Fibroblast of mammary gland (primary cell): ENCODE measurements at regions not wholly inside any gene's neighbourhood (a gene's known extent, or its start where the extent isn't known, plus 50 kb on each side); places are given as distances from the start of the nearest gene placed in this dataset.

Experiments
- DNase-seq: peaks from one replicate; pipeline ENCODE4 v3.0.0-alpha.2; 2010; ENCODE audit warnings: low read depth
- H3K4me3 ChIP-seq: 2 replicates; pipeline ENCODE4 v1.5.1; 2011; ENCODE audit warnings: low read depth, mild to moderate bottlenecking, low read length, moderate library complexity; ENCODE audit not compliant: control insufficient read depth
- TF ChIP-seq, protein P1 (sequence below): conservative IDR thresholded peaks from 2 replicates; pipeline ENCODE4 v1.5.1; 2011; ENCODE audit warnings: low read depth, low read length, inconsistent platforms; ENCODE audit not compliant: control insufficient read depth, insufficient read depth

GRCh38 chr6:155958550-155958949 lies 502.9 kb upstream of the NOX3 start:
- no peak for DNase-seq
- TF ChIP-seq, protein P1, sequence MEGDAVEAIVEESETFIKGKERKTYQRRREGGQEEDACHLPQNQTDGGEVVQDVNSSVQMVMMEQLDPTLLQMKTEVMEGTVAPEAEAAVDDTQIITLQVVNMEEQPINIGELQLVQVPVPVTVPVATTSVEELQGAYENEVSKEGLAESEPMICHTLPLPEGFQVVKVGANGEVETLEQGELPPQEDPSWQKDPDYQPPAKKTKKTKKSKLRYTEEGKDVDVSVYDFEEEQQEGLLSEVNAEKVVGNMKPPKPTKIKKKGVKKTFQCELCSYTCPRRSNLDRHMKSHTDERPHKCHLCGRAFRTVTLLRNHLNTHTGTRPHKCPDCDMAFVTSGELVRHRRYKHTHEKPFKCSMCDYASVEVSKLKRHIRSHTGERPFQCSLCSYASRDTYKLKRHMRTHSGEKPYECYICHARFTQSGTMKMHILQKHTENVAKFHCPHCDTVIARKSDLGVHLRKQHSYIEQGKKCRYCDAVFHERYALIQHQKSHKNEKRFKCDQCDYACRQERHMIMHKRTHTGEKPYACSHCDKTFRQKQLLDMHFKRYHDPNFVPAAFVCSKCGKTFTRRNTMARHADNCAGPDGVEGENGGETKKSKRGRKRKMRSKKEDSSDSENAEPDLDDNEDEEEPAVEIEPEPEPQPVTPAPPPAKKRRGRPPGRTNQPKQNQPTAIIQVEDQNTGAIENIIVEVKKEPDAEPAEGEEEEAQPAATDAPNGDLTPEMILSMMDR, result no peak

DNA sequence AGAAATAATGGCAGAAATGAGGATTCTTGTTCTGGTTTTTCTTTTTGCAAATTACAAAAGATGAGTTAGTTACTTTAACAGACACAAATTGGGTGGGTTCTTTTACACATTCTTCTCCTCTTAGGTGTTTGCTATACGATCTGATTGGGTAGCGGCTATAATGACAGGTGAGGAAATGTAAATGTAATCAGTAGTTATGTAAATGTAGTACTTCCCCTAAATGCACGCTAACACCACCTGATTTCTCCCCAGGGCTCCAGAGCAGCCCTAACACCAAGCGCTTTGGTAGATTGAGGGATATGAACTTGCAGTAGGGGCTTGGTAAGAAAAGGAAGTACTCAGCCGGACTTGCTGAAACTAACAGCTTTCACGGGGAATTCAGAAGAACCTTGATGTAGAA lies 499.4 kb upstream of the NOX3 start:
- no peak overlapping the region for H3K4me3 ChIP-seq
- TF ChIP-seq, protein P1, result no peak
- no peak for DNase-seq

More at GRCh38 chr6:155958550-155958949, 502.9 kb upstream of the NOX3 start:
- no peak overlapping the region for H3K4me3 ChIP-seq

DNA sequence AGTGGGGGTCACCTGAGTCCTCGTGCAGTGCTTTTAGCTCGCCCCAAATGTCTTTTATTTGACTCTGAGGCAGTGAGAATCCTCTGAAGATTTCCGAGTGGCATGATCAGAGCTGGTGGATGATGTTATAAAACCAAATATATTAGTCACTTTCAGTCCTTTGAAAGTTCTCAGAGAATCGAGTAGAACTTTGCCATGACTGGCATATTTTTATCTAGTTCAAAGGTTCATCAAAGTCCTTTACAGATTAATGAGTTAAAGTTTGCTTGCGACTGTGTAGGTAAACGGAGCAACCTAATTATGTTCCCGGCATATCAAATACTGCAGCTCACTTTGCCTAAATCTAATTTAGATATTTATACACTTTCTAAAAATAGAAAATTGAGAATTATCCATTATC lies 498.5 kb upstream of the NOX3 start:
- DNase-seq, result no peak
- H3K4me3 ChIP-seq, result no peak overlapping the region
- TF ChIP-seq, protein P1, result no peak

DNA sequence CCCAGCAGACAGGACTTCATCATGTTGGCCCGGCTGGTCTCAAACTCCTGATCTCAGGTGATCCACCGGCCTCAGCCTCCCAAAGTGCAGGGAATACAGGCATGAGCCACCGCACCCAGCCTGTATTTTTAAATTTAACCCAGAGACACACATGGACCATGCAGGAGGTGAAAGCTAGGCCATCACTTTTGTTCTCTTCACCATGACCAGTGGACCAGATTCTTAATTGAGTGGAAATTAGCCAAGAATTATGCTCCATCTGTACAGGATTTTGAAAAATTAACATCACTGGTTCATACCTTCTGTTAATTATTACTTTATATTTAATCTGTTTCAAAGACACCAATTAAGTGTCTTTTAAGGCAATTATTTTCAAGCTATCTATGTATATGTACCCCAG lies 493.6 kb upstream of the NOX3 start:
- no peak for DNase-seq
- TF ChIP-seq, protein P1, result no peak
- H3K4me3 ChIP-seq, result no peak overlapping the region

DNA sequence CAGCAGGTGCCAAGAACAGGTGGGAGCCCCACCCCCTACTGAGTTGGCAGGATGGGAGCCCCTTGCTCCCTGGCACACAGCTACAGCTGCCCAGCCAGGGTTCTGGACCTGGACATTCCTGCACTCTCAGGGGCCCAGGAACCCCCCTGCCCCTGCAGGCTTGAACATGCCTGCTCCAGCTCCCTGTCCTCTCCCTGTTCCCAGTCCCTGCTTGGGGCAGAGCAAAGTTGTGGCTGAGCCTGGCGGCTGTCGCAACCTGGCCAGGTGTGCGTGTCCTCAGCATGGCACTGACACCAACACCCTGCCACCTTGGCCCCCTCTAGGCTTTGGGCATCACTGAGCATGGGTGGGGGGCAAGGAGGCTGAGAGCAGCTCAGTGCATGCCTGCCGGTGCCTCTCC lies 491.2 kb upstream of the NOX3 start:
- TF ChIP-seq, protein P1, result no peak
- no peak overlapping the region for H3K4me3 ChIP-seq
- no peak for DNase-seq

- no peak for DNase-seq
- TF ChIP-seq, protein P1, result no peak
- no peak overlapping the region for H3K4me3 ChIP-seq
Observed at GRCh38 chr6:155943635-155944034, 488.0 kb upstream of the NOX3 start.

GRCh38 chr6:155939253-155939652 lies 483.6 kb upstream of the NOX3 start:
- H3K4me3 ChIP-seq, result no peak overlapping the region
- TF ChIP-seq, protein P1, result no peak
- no peak for DNase-seq
